ENCODE measurements at regions not wholly inside any gene's neighbourhood (a gene's known extent, or its start where the extent isn't known, plus 50 kb on each side); places are given as distances from the start of the nearest gene placed in this dataset.
"Not testable (repeated sequence)": the region's sequence is repeated elsewhere in the genome, so short reads cannot be mapped to it uniquely, and the experiment has no call there.

DNA sequence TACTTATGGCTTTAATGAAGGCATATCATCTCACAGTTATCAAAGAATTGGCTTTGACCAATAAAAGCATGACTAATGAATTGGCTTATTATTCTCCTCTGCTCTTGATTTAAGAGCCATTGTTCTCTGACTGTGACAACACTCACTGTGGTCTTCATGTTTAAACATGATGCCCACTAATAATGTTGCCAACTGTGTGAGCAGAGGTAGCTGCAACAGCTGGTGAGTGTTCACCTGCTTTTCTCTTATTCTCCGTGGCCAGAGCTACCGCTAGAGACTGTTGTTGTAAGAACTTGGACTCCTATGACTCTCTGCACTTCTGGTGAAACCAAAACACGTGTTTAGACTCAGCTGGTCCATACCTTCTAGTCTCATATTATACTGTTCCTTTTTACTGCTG lies 335.9 kb downstream of the XPNPEP1 start:
- no peak overlapping the region for H3K4me3 ChIP-seq (ENCODE audit: low read length)
- TF ChIP-seq ZNF274 (IDR thresholded peaks at IDR 0.05; ENCODE audit: low read depth, low read length): no peak

DNA sequence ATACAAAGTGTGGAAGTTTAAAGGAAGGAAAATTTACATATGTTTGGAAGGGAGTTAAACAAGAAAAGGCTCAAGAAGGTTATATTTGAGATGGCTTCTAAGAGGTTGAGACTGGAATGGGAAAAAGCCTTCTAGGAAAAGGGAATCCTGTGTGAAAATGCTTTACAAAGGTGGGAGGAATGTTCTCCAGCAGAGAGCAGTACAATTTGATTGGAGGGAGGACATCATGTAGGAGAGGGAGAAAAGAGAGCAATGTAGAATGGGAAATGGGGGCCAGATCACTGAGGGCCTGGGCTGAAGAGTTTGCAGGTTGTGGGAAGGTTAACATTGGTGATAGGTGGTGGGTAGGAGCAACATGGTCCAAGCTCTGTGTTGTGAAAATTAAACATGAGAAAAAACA lies 366.9 kb downstream of the XPNPEP1 start:
- TF ChIP-seq ZNF274 (IDR thresholded peaks at IDR 0.05; ENCODE audit: low read depth, low read length): no peak
- no peak overlapping the region for H3K4me3 ChIP-seq (ENCODE audit: low read length)

DNA sequence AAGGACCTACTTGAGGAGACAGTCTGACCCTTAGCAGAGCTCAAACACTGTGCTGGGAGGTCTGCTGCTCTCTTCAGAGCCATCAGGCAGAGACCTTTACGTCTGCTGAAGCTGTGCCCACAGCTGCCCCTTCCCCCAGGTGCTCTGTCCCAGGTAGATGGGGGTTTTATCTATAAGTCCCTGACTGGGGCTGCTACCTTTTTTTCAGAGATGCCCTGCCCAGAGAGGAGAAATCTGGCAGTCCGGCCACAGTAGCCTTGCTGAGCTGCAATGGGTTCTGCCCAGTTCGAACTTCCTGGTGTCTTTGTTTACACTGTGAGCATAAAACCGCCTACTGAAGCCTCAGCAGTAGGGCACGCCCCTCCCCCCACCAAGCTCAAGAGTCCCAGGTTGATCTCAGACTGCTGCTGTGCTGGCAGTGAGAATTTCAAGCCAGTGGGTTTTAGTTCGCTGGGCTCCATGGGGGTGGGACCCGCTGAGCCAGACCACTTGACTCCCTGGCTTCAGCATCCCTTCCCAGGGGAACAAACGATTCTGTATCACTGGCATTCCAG lies 381.2 kb downstream of the XPNPEP1 start:
- H3K4me3 ChIP-seq (ENCODE audit: low read length): not testable (repeated sequence)

DNA sequence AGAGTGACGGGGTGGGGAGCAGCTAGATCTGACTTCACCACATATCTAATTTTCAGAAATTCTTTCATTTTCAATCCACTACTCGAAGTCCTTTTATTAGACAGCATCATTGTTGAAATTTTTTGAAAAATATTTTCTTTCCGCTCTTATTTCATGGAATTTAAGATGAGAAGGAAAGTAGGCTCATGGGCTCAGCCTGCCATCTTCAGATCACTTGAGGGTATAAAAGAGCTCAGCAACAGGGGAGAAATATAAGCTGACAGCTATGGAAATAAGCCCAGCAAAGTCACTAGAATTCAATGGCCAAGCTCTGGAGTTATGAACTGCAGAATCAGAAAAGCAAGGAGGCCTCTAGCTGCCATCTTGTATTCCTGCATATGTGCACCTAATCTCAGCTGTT lies 389.1 kb downstream of the XPNPEP1 start:
- no peak for TF ChIP-seq ZNF274 (IDR thresholded peaks at IDR 0.05; ENCODE audit: low read depth, low read length)
- no peak overlapping the region for H3K4me3 ChIP-seq (ENCODE audit: low read length)

DNA sequence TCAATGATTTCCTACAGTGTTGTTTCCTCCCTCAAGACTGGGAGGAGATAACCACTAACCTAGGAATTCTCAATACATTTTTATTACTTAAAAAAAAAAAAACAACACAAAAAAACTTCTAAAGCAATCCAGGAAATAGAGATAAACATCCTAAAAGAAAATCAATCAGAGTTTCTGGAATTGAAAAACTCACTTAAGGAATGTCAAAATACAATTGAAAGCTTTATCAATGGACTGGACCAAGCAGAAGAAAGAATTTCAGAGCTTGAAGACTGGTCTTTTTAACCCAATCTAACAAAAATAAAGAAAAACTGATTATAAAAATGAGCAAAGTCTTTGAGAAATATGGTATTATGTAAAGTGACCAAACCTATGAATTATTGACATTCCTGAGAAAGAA lies 394.1 kb downstream of the XPNPEP1 start:
- TF ChIP-seq ZNF274 (IDR thresholded peaks at IDR 0.05; ENCODE audit: low read depth, low read length): no peak
- H3K4me3 ChIP-seq (ENCODE audit: low read length): no peak overlapping the region

DNA sequence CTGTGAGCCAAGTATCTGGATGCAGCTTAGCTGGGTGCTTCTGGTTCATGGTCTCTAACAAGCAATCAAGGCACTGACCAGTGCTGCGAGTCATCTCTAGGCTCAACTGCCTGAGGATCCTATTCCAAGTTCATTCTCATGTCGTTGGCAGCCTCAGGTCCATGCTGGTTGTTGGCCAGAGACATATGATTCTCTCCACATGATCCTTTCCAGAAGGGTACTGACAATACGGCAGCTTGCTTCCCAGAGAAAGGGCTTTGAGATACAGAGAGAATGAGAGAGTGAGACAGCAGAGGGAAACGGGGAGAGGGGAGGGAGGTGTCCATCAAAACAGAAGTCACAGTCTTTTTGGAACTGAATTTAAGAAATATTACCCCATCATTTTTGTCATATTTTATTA lies 405.6 kb downstream of the XPNPEP1 start:
- no peak for TF ChIP-seq ZNF274 (IDR thresholded peaks at IDR 0.05; ENCODE audit: low read depth, low read length)
- no peak overlapping the region for H3K4me3 ChIP-seq (ENCODE audit: low read length)

DNA sequence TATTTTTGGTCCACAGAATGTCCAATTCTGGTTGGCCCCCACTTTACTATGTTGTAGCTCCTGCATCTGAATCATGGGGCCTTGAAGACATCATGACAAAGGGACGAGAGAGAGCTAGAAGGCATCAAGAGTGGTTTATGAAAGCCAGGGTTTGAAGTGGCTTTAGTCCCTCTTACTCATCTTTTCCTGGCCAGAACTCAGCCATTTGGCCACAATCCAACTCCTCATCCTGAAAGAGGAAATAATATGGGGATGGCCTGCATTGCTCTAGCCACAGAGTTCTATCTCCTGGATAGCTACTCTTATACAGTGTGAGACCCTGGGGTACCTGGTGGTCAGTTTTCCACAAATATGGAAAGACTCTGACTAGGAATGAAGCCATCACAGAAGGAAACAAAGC lies 418.9 kb downstream of the XPNPEP1 start:
- no peak overlapping the region for H3K4me3 ChIP-seq (ENCODE audit: low read length)
- no peak for TF ChIP-seq ZNF274 (IDR thresholded peaks at IDR 0.05; ENCODE audit: low read depth, low read length)

DNA sequence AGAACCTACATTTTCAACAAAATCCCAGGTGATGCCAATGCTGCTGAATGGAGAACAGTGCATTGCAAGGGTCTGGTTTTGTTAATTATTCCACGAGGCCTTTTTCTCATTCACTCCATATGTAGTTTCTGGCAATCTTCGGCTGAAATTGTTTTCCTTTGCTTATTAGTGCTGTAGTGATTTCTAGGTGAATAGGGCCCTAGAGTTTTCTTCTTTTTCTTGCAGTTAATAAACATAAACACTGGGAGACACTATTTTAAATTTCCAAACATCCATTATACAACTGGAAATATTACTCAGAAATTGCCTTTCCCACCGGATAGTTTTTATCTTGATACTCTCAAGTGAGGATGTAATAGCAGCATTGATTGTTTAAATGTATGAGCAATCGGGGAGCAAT lies 435.6 kb downstream of the XPNPEP1 start:
- no peak for TF ChIP-seq ZNF274 (IDR thresholded peaks at IDR 0.05; ENCODE audit: low read depth, low read length)
- no peak overlapping the region for H3K4me3 ChIP-seq (ENCODE audit: low read length)

DNA sequence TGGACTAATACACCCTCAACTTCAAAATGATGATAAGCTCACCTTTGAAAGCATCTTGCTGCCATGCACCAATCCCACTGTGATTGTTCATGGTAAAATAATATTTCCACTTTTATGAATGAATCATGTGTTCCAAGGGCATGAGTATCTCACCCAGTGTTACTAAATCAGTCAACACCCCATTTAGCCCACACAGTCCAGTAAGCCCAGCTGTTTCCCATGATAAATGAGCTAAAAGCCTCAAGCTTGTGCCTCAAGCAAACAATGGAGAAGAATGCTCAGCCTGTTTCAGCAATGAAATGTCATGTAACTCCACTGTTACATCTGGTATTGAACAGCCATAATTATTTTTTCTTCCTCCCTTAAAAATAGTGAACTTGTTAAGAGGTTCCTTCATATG lies 442.5 kb downstream of the XPNPEP1 start:
- TF ChIP-seq ZNF274 (IDR thresholded peaks at IDR 0.05; ENCODE audit: low read depth, low read length): no peak
- no peak overlapping the region for H3K4me3 ChIP-seq (ENCODE audit: low read length)

DNA sequence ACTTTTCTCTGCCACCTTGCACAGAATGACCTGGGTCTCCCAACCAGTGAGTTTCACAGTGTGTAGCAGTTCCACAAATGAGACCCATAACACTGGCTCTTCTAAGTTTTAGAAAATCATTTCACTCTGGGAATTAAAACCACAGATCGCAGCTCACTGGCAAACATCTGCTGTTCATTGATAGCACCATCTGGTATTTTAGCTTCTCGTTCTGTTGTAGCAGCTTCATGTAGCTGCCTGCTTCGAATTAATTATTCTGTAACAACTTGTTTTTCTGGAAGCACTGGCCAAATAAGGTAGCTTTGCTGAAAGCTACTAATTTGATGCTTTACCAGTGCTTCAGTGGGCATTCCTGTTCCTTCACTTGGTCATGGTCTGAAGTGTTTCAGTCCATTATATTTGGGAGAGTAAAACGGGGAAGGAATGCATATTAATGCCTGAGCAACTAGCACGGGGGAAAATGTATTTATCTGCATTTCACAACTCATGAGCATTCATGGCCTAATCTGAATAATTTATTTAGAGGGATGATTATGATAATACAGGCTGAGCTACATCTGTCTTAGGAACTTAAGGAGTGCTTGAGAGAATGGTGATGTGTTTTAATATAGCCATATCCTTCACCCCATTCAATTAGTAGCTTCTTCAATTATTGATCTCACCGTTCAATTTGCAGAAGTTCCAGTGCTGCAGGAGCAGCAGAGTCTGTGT lies 447.4 kb downstream of the XPNPEP1 start:
- TF ChIP-seq ZNF274 (IDR thresholded peaks at IDR 0.05; ENCODE audit: low read depth, low read length): no peak
- H3K4me3 ChIP-seq (ENCODE audit: low read length): no peak overlapping the region

DNA sequence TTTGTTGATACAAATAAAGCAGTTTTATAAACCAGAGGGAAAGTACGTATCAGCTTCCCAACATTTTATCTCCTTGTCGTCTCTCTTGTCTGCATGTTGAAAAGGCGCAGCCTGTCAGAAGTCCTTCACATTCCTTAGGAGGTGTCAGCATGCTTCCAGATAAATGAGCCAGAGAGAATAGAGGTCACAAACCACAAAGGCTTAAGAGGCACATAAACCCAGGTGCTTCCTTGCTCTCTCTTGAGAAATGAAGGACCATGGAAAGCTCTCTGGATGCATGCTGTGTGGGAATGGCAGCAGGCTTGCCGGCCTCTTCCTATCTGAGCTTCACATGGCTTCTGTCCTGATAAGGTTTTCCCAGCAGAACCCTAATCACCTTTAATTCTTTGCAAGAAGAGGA lies 448.5 kb downstream of the XPNPEP1 start:
- no peak overlapping the region for H3K4me3 ChIP-seq (ENCODE audit: low read length)
- TF ChIP-seq ZNF274 (IDR thresholded peaks at IDR 0.05; ENCODE audit: low read depth, low read length): no peak

DNA sequence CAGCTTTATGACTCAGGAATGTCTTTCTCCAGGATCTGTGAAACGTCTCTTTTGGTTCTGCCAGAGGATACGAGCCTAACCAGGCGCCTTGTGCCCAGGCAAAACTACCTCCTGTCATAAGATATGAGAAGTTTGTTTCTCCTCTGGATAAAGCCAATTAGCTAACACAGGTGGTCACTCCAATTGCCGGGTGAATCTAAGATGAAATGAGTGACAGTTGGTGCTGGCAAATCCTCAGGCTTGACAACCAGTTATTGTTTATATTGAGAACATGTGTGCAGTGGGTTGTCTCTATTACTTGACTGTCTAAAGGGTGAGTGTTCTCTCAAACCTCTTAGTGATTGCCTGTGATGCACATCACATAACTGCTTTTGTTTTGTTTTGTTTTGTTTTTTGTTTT lies 449.1 kb downstream of the XPNPEP1 start:
- TF ChIP-seq ZNF274 (IDR thresholded peaks at IDR 0.05; ENCODE audit: low read depth, low read length): no peak
- H3K4me3 ChIP-seq (ENCODE audit: low read length): no peak overlapping the region

DNA sequence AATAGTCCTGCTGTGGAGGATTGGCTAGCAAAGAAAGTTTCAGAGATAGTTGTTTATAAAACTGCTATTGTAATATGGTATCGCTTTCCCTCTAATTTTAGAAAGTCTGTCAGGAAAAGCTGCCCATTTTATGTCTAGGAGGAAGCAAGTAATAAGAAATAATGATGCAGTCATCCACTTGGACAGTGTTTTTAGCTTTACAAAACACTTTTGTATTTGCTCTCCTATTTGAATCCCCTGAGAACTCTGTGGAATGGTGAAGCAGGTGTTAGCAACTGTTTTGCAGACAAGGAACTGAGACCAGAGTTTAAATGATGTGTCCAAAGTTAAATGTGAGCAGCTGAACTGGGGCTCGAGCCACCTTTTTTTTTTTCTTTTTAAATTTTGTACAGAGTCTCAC lies 455.8 kb downstream of the XPNPEP1 start:
- TF ChIP-seq ZNF274 (IDR thresholded peaks at IDR 0.05; ENCODE audit: low read depth, low read length): no peak
- no peak overlapping the region for H3K4me3 ChIP-seq (ENCODE audit: low read length)

DNA sequence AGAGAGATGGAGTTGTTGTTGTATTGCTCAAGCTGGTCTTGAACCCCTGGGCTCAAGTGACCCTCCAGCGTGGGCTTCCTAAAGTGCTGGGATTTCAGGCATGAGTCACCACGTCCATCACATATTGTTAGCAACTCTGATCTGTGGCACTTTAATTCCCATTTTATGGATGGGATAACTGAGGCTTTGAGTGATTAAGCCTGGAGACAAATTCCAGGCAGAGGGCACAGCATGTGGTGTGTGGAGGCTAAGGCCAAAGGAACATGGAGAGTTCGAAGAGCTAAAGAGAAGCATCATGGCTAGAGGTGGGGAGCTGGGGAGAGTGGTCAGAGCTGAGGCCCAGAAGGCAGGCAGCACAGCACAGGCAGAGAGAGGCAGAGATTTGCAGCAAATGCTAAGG lies 458.4 kb downstream of the XPNPEP1 start:
- TF ChIP-seq ZNF274 (IDR thresholded peaks at IDR 0.05; ENCODE audit: low read depth, low read length): no peak
- no peak overlapping the region for H3K4me3 ChIP-seq (ENCODE audit: low read length)

DNA sequence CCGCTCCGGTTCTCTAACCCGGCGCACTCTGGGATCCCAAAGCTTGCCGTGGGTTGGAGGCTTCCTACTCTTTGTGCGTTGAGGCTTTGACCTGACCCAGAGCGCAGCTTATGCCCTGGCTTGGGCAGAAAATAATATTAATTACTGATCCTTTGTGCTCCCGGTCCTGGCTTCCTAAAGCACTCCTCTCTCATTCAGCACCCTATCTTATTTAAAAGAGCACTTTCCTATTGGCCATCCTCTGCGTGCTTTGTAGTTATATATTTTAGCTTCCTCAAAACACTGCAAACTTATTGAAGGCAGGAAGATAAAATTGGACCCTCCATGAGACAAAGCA lies 466.0 kb downstream of the XPNPEP1 start:
- no peak for TF ChIP-seq ZNF274 (IDR thresholded peaks at IDR 0.05; ENCODE audit: low read depth, low read length)
- H3K4me3 ChIP-seq (ENCODE audit: low read length): no peak overlapping the region

Measured in GM08714 (cell line).